ENCODE measurements at regions not wholly inside any gene's neighbourhood (a gene's known extent, or its start where the extent isn't known, plus 50 kb on each side); places are given as distances from the start of the nearest gene placed in this dataset.

DNA sequence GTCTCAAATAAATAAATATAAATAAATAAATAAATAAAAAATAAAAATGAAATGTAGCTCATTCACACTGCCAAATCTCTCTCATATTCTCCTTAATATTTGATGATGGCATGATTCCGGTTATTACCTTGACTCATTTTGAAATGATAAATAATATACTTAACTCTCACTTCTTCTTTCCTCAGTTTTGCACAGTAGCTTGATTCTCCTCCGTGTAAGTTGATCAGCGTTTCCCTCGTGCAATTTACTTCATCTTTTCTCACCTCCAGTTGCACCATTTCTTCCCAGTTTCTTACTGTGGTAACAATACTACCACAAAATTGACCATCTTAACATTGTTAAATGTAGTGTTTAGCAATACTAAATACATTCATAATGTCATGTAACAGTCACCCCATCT, 111.6 kb downstream of the RIPK4 start:
- H3K36me3 ChIP-seq (ENCODE audit: control insufficient read depth in 2 of 2, insufficient read depth in 2 of 2, low read length in 2 of 2): no peaks in the 10 kb centered on the region
- H3K27me3 ChIP-seq (ENCODE audit: control insufficient read depth in 2 of 2, insufficient read depth in 2 of 2, low read length in 2 of 2): peaks cover 0 to 5% of the 10 kb centered on the region in 2 donors
- H3K9me3 ChIP-seq (ENCODE audit: control insufficient read depth in 2 of 2, low read length in 2 of 2): no peaks in the 10 kb centered on the region
- peaks cover 0 to 4% of the 10 kb centered on the region in 2 donors for H3K4me1 ChIP-seq (ENCODE audit: control insufficient read depth in 2 of 2, insufficient read depth in 2 of 2, low read length in 2 of 2)
- no peak overlapping the region for H3K9ac ChIP-seq (ENCODE audit: low read depth in 1 of 2, low read length in 2 of 2)
- no peak overlapping the region for H3K27ac ChIP-seq (ENCODE audit: low read depth in 2 of 2, low read length in 2 of 2)
- H3K4me3 ChIP-seq (ENCODE audit: low read length in 2 of 2): no peak overlapping the region

DNA sequence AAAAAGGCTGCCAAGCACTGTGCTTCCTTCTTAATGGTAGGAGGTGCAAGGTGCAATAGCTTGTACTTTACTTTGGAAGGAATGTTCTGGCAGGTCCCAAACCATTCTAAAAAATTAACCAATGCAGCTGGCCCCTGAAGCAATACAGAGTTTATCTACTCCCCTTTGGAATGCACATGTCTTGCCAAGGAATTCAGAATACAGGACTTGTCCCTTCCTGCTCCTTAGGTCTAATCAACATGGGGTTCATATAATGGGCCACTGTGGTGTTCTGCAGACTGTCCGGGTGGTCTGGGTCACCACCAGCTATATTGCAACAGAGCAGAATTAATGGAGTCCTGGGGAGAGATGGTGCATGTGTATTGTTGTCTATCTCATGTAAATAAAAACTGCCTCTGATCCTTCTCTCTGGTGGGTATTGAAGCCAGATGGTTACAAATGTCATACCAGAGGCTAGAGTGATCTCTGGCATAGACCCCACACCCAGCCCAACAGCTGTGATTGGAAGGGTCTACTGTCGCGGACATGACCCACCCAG, 112.8 kb downstream of the RIPK4 start:
- H3K4me3 ChIP-seq (ENCODE audit: low read length in 2 of 2): no peak overlapping the region
- peaks cover 0 to 2% of the 10 kb centered on the region in 2 donors for H3K27me3 ChIP-seq (ENCODE audit: control insufficient read depth in 2 of 2, insufficient read depth in 2 of 2, low read length in 2 of 2)
- H3K9ac ChIP-seq (ENCODE audit: low read depth in 1 of 2, low read length in 2 of 2): no peak overlapping the region
- H3K9me3 ChIP-seq (ENCODE audit: control insufficient read depth in 2 of 2, low read length in 2 of 2): no peaks in the 10 kb centered on the region
- no peak overlapping the region for H3K27ac ChIP-seq (ENCODE audit: low read depth in 2 of 2, low read length in 2 of 2)
- no peaks in the 10 kb centered on the region for H3K36me3 ChIP-seq (ENCODE audit: control insufficient read depth in 2 of 2, insufficient read depth in 2 of 2, low read length in 2 of 2)
- peaks cover 0 to 4% of the 10 kb centered on the region in 2 donors for H3K4me1 ChIP-seq (ENCODE audit: control insufficient read depth in 2 of 2, insufficient read depth in 2 of 2, low read length in 2 of 2)

DNA sequence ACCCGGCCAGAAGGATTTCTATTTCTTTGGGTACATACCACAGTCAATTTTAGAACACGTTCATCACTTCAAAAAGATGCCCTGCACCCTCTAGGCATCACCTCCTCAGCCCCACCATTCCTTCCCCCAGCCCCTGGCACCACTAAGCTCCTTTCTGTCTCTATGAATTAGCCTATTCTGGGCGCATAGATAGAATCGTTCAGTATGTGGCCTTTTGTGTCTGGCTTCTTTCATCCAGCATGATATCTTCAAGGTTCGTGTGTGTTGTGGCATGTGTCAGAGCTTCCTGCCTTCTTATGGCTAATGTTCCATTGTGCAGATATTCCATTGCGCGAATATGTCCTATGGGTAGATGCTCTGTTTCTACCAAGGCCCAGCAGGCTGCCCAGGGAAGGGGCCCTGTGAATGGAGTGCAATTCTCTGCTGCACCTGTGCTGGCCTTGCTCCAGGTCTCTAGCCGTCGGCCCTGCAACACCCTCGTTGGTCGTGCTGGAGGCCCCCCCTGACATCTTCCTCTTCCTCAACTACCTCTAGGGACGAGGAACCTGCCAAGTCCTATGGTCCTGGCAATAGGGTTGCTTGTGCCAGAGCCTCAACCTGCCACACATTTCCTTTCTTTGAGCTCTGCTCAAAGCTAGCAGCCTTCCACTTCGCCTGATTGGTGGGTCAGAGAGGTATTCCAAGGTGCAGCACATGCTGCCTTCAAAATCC, 113.5 kb downstream of the RIPK4 start:
- Histone ChIP-seq H3K9ac (ENCODE audit: low read depth in 1 of 2, low read length in 2 of 2) (no peak overlapping the region), H3K36me3 (ENCODE audit: control insufficient read depth in 2 of 2, insufficient read depth in 2 of 2, low read length in 2 of 2) (no peaks in the 10 kb centered on the region), H3K27ac (ENCODE audit: low read depth in 2 of 2, low read length in 2 of 2) (no peak overlapping the region), H3K27me3 (ENCODE audit: control insufficient read depth in 2 of 2, insufficient read depth in 2 of 2, low read length in 2 of 2) (peaks cover 0 to 2% of the 10 kb centered on the region in 2 donors), H3K4me1 (ENCODE audit: control insufficient read depth in 2 of 2, insufficient read depth in 2 of 2, low read length in 2 of 2) (peaks cover 0 to 4% of the 10 kb centered on the region in 2 donors), H3K4me3 (ENCODE audit: low read length in 2 of 2) (no peak overlapping the region), H3K9me3 (ENCODE audit: control insufficient read depth in 2 of 2, low read length in 2 of 2) (no peaks in the 10 kb centered on the region)

DNA sequence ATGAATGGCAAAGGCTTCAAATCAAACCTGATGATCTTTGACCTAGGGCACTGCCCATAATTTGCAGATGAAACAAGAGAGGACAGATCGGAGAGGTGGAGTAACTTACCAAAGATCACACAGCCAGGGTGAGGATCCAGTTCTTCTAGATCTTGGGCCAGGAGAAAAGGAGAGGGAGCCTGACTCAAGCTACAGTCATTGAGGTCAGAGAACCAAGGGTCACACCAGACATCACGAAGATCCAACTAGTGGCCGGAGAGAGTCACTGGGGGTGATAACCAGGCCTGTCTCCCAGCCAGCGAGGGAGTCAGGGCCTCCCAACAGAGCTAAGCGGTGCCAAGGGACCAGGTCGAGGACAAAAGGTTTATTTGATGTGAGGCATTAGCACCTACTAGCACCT, 115.0 kb downstream of the RIPK4 start:
- Histone ChIP-seq H3K36me3 (ENCODE audit: control insufficient read depth in 2 of 2, insufficient read depth in 2 of 2, low read length in 2 of 2) (no peaks in the 10 kb centered on the region), H3K27ac (ENCODE audit: low read depth in 2 of 2, low read length in 2 of 2) (no peak overlapping the region), H3K9ac (ENCODE audit: low read depth in 1 of 2, low read length in 2 of 2) (no peak overlapping the region), H3K4me1 (ENCODE audit: control insufficient read depth in 2 of 2, insufficient read depth in 2 of 2, low read length in 2 of 2) (peaks cover 0 to 7% of the 10 kb centered on the region in 2 donors), H3K4me3 (ENCODE audit: low read length in 2 of 2) (no peak overlapping the region), H3K9me3 (ENCODE audit: control insufficient read depth in 2 of 2, low read length in 2 of 2) (no peaks in the 10 kb centered on the region), H3K27me3 (ENCODE audit: control insufficient read depth in 2 of 2, insufficient read depth in 2 of 2, low read length in 2 of 2) (no peaks in the 10 kb centered on the region)

DNA sequence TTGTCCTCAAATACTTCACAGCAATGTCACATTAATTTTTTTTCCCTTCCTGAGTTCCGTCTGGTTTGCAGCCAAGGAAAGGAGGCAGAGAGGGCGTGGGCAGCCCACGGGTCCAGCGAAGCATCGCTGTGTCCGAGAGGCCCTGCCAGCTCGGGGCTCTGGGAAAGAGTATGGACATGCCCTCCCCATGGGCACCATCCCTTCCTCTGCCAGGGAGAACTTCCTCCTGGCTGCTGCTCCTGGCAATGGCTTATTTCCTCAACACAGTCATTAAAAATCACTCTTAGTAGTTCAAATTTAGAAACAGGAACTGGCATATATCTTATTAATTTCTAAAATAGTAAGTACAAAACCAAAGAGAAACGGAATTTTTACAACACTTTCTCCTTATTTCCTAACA, 115.4 kb downstream of the RIPK4 start:
- no peaks in the 10 kb centered on the region for H3K9me3 ChIP-seq (ENCODE audit: control insufficient read depth in 2 of 2, low read length in 2 of 2)
- no peak overlapping the region for H3K9ac ChIP-seq (ENCODE audit: low read depth in 1 of 2, low read length in 2 of 2)
- no peaks in the 10 kb centered on the region for H3K27me3 ChIP-seq (ENCODE audit: control insufficient read depth in 2 of 2, insufficient read depth in 2 of 2, low read length in 2 of 2)
- no peaks in the 10 kb centered on the region for H3K36me3 ChIP-seq (ENCODE audit: control insufficient read depth in 2 of 2, insufficient read depth in 2 of 2, low read length in 2 of 2)
- H3K4me1 ChIP-seq (ENCODE audit: control insufficient read depth in 2 of 2, insufficient read depth in 2 of 2, low read length in 2 of 2): peaks cover 0 to 7% of the 10 kb centered on the region in 2 donors
- no peak overlapping the region for H3K27ac ChIP-seq (ENCODE audit: low read depth in 2 of 2, low read length in 2 of 2)
- H3K4me3 ChIP-seq (ENCODE audit: low read length in 2 of 2): no peak overlapping the region

DNA sequence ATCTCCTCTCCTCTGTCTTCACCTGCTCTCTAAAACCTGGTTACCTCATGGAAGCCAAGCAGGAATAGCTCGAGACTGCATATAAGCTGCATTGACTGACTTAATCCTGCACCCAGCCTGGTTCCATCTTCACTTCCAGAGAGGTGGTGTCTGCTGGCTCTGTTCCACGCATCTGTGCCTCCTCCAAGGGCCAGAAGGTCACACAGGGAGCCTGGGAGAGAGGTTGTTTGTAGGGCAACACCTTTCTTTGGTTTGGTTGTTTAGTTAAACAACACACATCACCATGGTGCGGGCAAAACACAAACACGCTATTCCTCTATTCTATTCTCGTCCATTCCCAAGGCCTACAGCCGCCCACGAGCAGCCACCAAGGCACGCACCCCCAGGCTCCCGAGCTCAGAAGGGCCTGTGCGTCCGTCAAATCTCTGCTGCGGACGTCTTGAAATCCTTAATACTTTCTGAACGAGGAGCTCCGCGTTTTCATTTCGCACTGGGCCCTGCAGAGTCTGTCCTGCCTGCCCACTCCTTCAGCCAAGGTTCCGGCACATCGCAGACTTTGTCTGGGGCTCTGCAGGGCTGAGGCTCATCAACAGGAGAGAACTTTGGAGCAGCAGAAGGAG, 116.2 kb downstream of the RIPK4 start:
- Histone ChIP-seq H3K27ac (ENCODE audit: low read depth in 2 of 2, low read length in 2 of 2) (no peak overlapping the region), H3K9me3 (ENCODE audit: control insufficient read depth in 2 of 2, low read length in 2 of 2) (no peaks in the 10 kb centered on the region), H3K36me3 (ENCODE audit: control insufficient read depth in 2 of 2, insufficient read depth in 2 of 2, low read length in 2 of 2) (no peaks in the 10 kb centered on the region), H3K4me3 (ENCODE audit: low read length in 2 of 2) (no peak overlapping the region), H3K4me1 (ENCODE audit: control insufficient read depth in 2 of 2, insufficient read depth in 2 of 2, low read length in 2 of 2) (peaks cover 0 to 7% of the 10 kb centered on the region in 2 donors), H3K9ac (ENCODE audit: low read depth in 1 of 2, low read length in 2 of 2) (no peak overlapping the region), H3K27me3 (ENCODE audit: control insufficient read depth in 2 of 2, insufficient read depth in 2 of 2, low read length in 2 of 2) (no peaks in the 10 kb centered on the region)

DNA sequence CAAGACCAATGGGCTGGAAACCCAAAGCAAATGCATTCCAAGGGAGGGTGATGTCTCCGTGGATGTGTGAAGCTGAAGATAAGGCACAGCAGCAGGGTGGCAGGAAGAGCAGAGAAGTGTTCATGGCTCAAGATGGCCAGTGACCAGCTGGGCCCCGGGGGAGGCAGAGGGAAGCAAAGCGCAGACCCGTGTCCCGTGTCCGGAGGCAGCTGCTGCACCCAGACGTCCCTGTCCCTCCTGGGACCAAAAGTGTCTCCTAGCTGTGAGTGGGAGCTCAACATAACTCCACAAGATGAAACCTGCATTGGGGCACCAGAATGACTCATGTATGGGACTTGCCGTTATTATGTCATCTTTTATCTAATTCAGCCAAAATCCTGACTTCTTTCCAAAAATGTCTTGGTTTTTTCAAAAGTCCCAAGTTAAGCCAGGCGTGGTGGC, 118.2 kb downstream of the RIPK4 start:
- Histone ChIP-seq H3K9me3 (ENCODE audit: control insufficient read depth in 2 of 2, low read length in 2 of 2) (no peaks in the 10 kb centered on the region), H3K27me3 (ENCODE audit: control insufficient read depth in 2 of 2, insufficient read depth in 2 of 2, low read length in 2 of 2) (no peaks in the 10 kb centered on the region), H3K9ac (ENCODE audit: low read depth in 1 of 2, low read length in 2 of 2) (no peak overlapping the region), H3K4me1 (ENCODE audit: control insufficient read depth in 2 of 2, insufficient read depth in 2 of 2, low read length in 2 of 2) (peaks cover 1 to 7% of the 10 kb centered on the region in 2 donors), H3K4me3 (ENCODE audit: low read length in 2 of 2) (no peak overlapping the region), H3K36me3 (ENCODE audit: control insufficient read depth in 2 of 2, insufficient read depth in 2 of 2, low read length in 2 of 2) (no peaks in the 10 kb centered on the region), H3K27ac (ENCODE audit: low read depth in 2 of 2, low read length in 2 of 2) (no peak overlapping the region)

DNA sequence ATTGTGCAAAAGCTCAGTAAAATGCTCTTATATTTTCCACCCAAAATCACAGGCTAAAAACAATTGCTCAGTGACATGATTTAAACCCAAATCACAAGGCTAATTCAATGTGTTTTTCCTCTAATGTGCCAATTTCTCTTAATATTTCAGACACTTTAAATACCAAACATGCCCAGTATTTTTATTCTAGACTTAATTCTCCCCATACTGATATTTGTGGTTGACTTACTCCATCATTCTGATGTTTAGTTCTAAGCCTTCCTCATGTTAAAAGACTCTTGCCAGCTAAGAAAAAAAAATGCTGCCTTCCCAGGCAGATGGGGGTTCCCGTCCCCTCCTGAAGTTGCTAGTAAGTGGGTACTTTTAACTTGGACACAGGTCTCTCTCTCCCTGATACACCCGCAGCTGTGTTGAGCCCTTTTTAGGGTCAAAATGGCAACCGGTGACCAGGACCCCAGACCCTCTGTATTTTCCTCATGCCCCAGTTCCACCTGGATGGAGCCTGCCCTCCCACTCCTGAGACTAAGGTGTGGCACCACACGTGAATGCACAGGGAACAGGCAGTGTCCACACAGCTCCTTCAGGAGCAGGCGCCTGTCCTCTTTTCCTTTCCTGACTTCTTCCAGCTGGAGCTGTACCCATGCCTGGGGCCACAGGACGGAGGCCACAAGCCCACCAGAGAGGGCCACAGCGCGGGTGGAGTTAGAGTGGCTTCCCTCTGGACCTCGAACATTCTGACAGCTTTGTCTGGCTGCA, 118.9 kb downstream of the RIPK4 start:
- Histone ChIP-seq H3K9ac (ENCODE audit: low read depth in 1 of 2, low read length in 2 of 2) (no peak overlapping the region), H3K27ac (ENCODE audit: low read depth in 2 of 2, low read length in 2 of 2) (no peak overlapping the region), H3K4me3 (ENCODE audit: low read length in 2 of 2) (no peak overlapping the region), H3K27me3 (ENCODE audit: control insufficient read depth in 2 of 2, insufficient read depth in 2 of 2, low read length in 2 of 2) (no peaks in the 10 kb centered on the region), H3K36me3 (ENCODE audit: control insufficient read depth in 2 of 2, insufficient read depth in 2 of 2, low read length in 2 of 2) (no peaks in the 10 kb centered on the region), H3K4me1 (ENCODE audit: control insufficient read depth in 2 of 2, insufficient read depth in 2 of 2, low read length in 2 of 2) (peaks cover 5 to 7% of the 10 kb centered on the region in 2 donors), H3K9me3 (ENCODE audit: control insufficient read depth in 2 of 2, low read length in 2 of 2) (no peaks in the 10 kb centered on the region)

DNA sequence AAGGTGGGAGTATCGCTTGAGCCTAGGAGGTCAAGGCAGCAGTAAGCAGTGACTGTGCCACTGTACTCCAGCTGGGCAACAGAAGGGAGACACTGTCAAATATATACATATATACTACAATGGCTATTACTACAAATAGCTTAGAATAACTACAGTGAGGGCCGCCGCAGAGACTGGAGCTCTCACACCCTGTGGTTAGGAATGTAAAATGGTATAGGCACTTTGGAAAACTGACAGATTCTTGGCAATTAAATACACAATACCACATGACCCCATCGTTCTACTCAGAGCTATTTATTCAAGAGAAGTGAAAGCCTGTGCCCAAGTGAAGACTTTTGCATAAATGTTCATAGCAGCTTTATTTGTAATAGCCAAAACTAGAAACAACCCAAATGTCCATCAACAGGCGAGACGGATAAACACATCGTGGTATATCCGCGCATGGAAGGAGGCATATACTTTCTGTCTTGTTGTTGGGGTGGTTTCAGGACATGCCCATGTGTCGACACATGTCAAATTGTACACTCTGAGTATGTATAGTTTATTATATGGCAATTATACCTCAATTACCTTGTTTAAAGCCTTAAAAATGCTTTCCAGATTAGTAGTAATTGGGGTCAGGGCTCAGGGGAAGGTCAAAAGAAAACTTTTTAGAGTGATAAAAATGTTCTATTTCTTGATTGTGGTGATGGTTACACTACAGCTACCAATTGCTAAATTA, 123.4 kb downstream of the RIPK4 start:
- peaks cover 2 to 3% of the 10 kb centered on the region in 2 donors for H3K27me3 ChIP-seq (ENCODE audit: control insufficient read depth in 2 of 2, insufficient read depth in 2 of 2, low read length in 2 of 2)
- no peak overlapping the region for H3K9ac ChIP-seq (ENCODE audit: low read depth in 1 of 2, low read length in 2 of 2)
- no peak overlapping the region for H3K27ac ChIP-seq (ENCODE audit: low read depth in 2 of 2, low read length in 2 of 2)
- no peaks in the 10 kb centered on the region for H3K36me3 ChIP-seq (ENCODE audit: control insufficient read depth in 2 of 2, insufficient read depth in 2 of 2, low read length in 2 of 2)
- H3K4me3 ChIP-seq (ENCODE audit: low read length in 2 of 2): no peak overlapping the region
- no peaks in the 10 kb centered on the region for H3K9me3 ChIP-seq (ENCODE audit: control insufficient read depth in 2 of 2, low read length in 2 of 2)
- H3K4me1 ChIP-seq (ENCODE audit: control insufficient read depth in 2 of 2, insufficient read depth in 2 of 2, low read length in 2 of 2): peaks cover 3 to 5% of the 10 kb centered on the region in 2 donors

Measured in mucosa of rectum (tissue), 2 donors.